NB4 (cell line): ENCODE measurements at regions not wholly inside any gene's neighbourhood (a gene's known extent, or its start where the extent isn't known, plus 50 kb on each side); places are given as distances from the start of the nearest gene placed in this dataset.

ENCODE experiments used
- CTCF ChIP-seq: IDR thresholded peaks from one replicate; pipeline ENCODE4 v1.5.1; 2012; ENCODE audit warnings: low read depth, low read length
- MAX ChIP-seq: IDR thresholded peaks from 2 replicates; pipeline ENCODE4 v1.6.1; 2011; ENCODE audit warnings: low read depth, low read length

- TF ChIP-seq CTCF (no peak), MAX (no peak)
Observed at GRCh38 chr11:119566319-119566718, 143.3 kb upstream of the THY1 start.
